Lower leg skin (tissue), 3 donors: ENCODE measurements at regions not wholly inside any gene's neighbourhood (a gene's known extent, or its start where the extent isn't known, plus 50 kb on each side); places are given as distances from the start of the nearest gene placed in this dataset.

ENCODE experiments used
- POLR2A ChIP-seq, 2 donors: fragments of 450-650 bp; IDR thresholded peaks; one replicate each; pipeline ENCODE4 v1.6.1; 2016 to 2017; ENCODE audit warnings: antibody characterized with exemption in 2 of 2, mild to moderate bottlenecking in 1 of 2, moderate library complexity in 1 of 2
- TF ChIP-seq, protein P1 (sequence below), 3 donors: fragments of 450-650 bp; IDR thresholded peaks; one replicate each; pipeline ENCODE4 v1.5.1; 2016; ENCODE audit warnings: antibody characterized with exemption in 3 of 3, mild to moderate bottlenecking in 3 of 3, moderate library complexity in 2 of 3

DNA sequence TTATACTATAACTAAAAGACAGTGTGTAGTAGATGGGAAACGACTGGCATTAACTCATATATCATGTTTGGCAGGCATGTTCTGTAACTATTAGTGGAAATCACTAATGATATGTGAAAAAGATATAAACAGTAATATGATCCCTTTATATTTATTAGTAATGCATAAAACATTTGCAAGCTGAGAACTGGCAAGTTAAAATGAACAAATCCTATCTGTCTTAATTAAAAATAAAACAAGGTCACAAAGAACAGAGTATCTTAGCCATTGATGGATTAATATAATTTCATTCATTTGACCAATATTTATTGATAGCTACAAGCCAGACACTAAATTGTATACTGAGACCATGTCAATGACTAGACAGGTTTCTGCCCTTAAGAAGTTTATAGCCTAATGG lies 154.5 kb downstream of the CRPPA start:
- TF ChIP-seq, protein P1, sequence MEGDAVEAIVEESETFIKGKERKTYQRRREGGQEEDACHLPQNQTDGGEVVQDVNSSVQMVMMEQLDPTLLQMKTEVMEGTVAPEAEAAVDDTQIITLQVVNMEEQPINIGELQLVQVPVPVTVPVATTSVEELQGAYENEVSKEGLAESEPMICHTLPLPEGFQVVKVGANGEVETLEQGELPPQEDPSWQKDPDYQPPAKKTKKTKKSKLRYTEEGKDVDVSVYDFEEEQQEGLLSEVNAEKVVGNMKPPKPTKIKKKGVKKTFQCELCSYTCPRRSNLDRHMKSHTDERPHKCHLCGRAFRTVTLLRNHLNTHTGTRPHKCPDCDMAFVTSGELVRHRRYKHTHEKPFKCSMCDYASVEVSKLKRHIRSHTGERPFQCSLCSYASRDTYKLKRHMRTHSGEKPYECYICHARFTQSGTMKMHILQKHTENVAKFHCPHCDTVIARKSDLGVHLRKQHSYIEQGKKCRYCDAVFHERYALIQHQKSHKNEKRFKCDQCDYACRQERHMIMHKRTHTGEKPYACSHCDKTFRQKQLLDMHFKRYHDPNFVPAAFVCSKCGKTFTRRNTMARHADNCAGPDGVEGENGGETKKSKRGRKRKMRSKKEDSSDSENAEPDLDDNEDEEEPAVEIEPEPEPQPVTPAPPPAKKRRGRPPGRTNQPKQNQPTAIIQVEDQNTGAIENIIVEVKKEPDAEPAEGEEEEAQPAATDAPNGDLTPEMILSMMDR (IDR thresholded peaks at IDR 0.05), result no peak
- no peak for TF ChIP-seq POLR2A (IDR thresholded peaks at IDR 0.05)
